ENCODE measurements at regions not wholly inside any gene's neighbourhood (a gene's known extent, or its start where the extent isn't known, plus 50 kb on each side); places are given as distances from the start of the nearest gene placed in this dataset.
A peak's percentile ranks its signal among the peaks of the same experiment; 100 is the strongest.

DNA sequence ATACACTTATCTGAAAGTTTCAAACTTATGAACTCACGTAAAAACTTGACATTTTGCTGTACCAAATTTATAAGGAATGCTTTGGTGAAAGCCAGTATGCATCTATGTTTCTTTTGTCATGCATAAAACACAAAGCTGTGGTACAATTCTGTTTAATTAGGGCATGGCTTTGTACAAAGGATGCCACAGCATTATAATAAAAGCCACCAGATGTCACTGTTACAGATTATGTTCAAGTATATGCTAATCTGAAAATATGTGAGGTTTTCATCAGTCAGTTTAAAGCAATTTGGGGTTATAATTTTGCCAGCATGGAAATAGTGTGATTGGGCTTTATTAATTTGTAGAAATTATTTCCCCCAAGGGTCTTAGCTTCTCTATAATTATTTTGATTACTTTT, 69.0 kb downstream of the ATOH1 start:
- TF ChIP-seq EZH2phosphoT487 (IDR thresholded peaks at IDR 0.05; ENCODE audit: borderline replicate concordance, low read depth) (no peak), SIN3A (IDR thresholded peaks at IDR 0.05; ENCODE audit: borderline replicate concordance, low read depth, low read length) (no peak), SMC3 (IDR thresholded peaks at IDR 0.05; ENCODE audit: low read depth, low read length) (peak; percentile 40; the same call in 1 of the 2 replicates), RAD21 (IDR thresholded peaks at IDR 0.05; ENCODE audit: low read length) (peak; percentile 56), CTCF (IDR thresholded peaks at IDR 0.05) (peak; percentile 57)
- H3K27ac ChIP-seq (ENCODE audit: low read depth in 2 of 2, low read length in 1 of 2) = no peak overlapping the region
- no peaks in the 10 kb centered on the region for H3K9me2 ChIP-seq
- H3K79me2 ChIP-seq (ENCODE audit: insufficient read depth) = no peaks in the 10 kb centered on the region
- no peak overlapping the region for H2AFZ ChIP-seq (ENCODE audit: low read depth)
- no peaks in the 10 kb centered on the region for H3K27me3 ChIP-seq (ENCODE audit: insufficient read depth)
- H3K9ac ChIP-seq = no peak overlapping the region
- no peaks in the 10 kb centered on the region for H3K9me3 ChIP-seq
- no peak overlapping the region for H3K4me2 ChIP-seq
- H3K36me3 ChIP-seq (replicated peaks in 1 of 2; ENCODE audit: control insufficient read depth in 1 of 2, insufficient read depth in 2 of 2, low read length in 1 of 2) = no peaks in the 10 kb centered on the region
- H4K20me1 ChIP-seq (ENCODE audit: insufficient read depth) = no peaks in the 10 kb centered on the region
- DNase-seq = peak; percentile 35
- WGBS (ENCODE audit: low lambda C conversion rate) = 27% methylated on average over 1 of the region's 1 CpG
- POLR2A ChIA-PET = no interaction called here
- H3K4me3 ChIP-seq (ENCODE audit: low read depth in 2 of 2, low read length in 1 of 2) = no peak overlapping the region
- CTCF ChIA-PET = interaction anchor here (0.6 to 7.5 kb wide), 31 partner anchors 9 to 596 kb away, joined by 3 to 75 read pairs (median 4); no protein-coding TSS in a partner anchor
- H3K4me1 ChIP-seq (ENCODE audit: control insufficient read depth in 1 of 2, insufficient read depth in 2 of 2, low read depth in 1 of 2, low read length in 1 of 2) = no peaks in the 10 kb centered on the region
- H3F3A ChIP-seq (replicated peaks; ENCODE audit: insufficient read depth) = no peaks in the 10 kb centered on the region

DNA sequence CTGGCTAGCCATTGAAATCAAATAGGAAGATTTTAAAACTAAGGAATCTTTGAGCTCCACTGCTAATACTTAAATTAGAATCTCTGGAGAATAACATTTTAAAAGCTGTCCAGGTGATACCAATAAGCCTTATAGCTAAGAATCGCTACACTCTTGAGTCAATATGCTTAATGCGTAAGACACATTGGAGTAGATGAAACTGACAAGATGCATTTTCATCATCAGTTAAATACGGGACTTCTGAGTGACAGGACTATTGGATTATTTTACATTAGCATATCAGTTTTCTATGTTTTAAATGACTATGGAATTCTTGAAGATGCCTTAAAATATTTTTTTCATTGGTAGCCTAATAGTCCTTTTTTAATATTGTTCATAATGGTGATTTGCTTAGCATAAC, 80.2 kb downstream of the ATOH1 start:
- TF ChIP-seq ELF1 (IDR thresholded peaks at IDR 0.05) (no peak), FOXJ3 (CRISPR knock-in tag; IDR thresholded peaks at IDR 0.05) (no peak), EP300 (IDR thresholded peaks at IDR 0.05; ENCODE audit: borderline replicate concordance in 1 of 2, low read depth in 1 of 2, low read length in 1 of 2) (no peak), RXRA (IDR thresholded peaks at IDR 0.05; ENCODE audit: borderline replicate concordance, low read depth) (no peak), RFX5 (IDR thresholded peaks at IDR 0.05; ENCODE audit: low read length) (no peak), EZH2phosphoT487 (IDR thresholded peaks at IDR 0.05; ENCODE audit: borderline replicate concordance, low read depth) (no peak), CTCF (IDR thresholded peaks at IDR 0.05) (no peak), TAF1 (IDR thresholded peaks at IDR 0.05; ENCODE audit: borderline replicate concordance, low read depth, low read length) (no peak), FOXM1 (IDR thresholded peaks at IDR 0.05; ENCODE audit: low read depth) (no peak), RAD21 (IDR thresholded peaks at IDR 0.05; ENCODE audit: low read length) (no peak), TEAD4 (IDR thresholded peaks at IDR 0.05; ENCODE audit: borderline replicate concordance, insufficient read depth) (no peak), MEF2A (IDR thresholded peaks at IDR 0.05; ENCODE audit: borderline replicate concordance, low read depth) (no peak), SMC3 (IDR thresholded peaks at IDR 0.05; ENCODE audit: low read depth, low read length) (no peak)
- TF ChIP-seq, protein P1, sequence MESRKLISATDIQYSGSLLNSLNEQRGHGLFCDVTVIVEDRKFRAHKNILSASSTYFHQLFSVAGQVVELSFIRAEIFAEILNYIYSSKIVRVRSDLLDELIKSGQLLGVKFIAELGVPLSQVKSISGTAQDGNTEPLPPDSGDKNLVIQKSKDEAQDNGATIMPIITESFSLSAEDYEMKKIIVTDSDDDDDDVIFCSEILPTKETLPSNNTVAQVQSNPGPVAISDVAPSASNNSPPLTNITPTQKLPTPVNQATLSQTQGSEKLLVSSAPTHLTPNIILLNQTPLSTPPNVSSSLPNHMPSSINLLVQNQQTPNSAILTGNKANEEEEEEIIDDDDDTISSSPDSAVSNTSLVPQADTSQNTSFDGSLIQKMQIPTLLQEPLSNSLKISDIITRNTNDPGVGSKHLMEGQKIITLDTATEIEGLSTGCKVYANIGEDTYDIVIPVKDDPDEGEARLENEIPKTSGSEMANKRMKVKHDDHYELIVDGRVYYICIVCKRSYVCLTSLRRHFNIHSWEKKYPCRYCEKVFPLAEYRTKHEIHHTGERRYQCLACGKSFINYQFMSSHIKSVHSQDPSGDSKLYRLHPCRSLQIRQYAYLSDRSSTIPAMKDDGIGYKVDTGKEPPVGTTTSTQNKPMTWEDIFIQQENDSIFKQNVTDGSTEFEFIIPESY (IDR thresholded peaks at IDR 0.05; ENCODE audit: borderline replicate concordance, low read depth) = no peak
- no peaks in the 10 kb centered on the region for H3K27me3 ChIP-seq (ENCODE audit: insufficient read depth)
- no peaks in the 10 kb centered on the region for H3F3A ChIP-seq (replicated peaks; ENCODE audit: insufficient read depth)
- no peak overlapping the region for H3K27ac ChIP-seq (ENCODE audit: low read depth in 2 of 2, low read length in 1 of 2)
- no peaks in the 10 kb centered on the region for H3K9me3 ChIP-seq
- no peak overlapping the region for H2AFZ ChIP-seq (ENCODE audit: low read depth)
- no peaks in the 10 kb centered on the region for H4K20me1 ChIP-seq (ENCODE audit: insufficient read depth)
- H3K4me1 ChIP-seq (ENCODE audit: control insufficient read depth in 1 of 2, insufficient read depth in 2 of 2, low read depth in 1 of 2, low read length in 1 of 2) = no peaks in the 10 kb centered on the region
- no peak overlapping the region for H3K9ac ChIP-seq
- WGBS (ENCODE audit: low lambda C conversion rate) = 53% methylated on average over 3 of the region's 3 CpGs
- no peaks in the 10 kb centered on the region for H3K36me3 ChIP-seq (replicated peaks in 1 of 2; ENCODE audit: control insufficient read depth in 1 of 2, insufficient read depth in 2 of 2, low read length in 1 of 2)
- no peak overlapping the region for H3K4me3 ChIP-seq (ENCODE audit: low read depth in 2 of 2, low read length in 1 of 2)
- ChIA-PET CTCF (no interaction called here), POLR2A (no interaction called here)
- no peaks in the 10 kb centered on the region for H3K9me2 ChIP-seq
- H3K4me2 ChIP-seq = no peak overlapping the region
- no peaks in the 10 kb centered on the region for H3K79me2 ChIP-seq (ENCODE audit: insufficient read depth)
- DNase-seq = no peak

Data from SK-N-SH (cell line).